ENCODE measurements at regions not wholly inside any gene's neighbourhood (a gene's known extent, or its start where the extent isn't known, plus 50 kb on each side); places are given as distances from the start of the nearest gene placed in this dataset.
"Not testable (repeated sequence)": the region's sequence is repeated elsewhere in the genome, so short reads cannot be mapped to it uniquely, and the experiment has no call there.

DNA sequence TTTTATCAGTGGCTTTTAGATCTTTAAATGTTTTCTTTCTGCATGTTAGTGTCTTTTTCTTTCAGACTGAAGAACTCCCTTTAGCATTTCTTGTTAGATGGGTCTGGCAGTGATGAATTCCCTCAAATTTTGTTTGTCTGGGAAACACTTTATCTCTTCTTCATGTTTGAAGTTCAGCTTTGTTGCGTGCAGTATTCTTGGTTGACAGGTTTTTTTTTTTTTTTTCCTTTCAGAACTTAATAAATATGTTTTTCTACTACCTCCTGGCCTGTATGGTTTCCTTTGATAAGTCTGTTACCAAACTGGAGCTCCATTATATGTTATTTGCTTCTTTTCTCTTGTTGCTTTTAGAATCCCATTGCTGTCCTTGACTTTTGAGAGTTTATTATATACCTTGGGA lies 89.8 kb upstream of the ACKR3 start:
- TF ChIP-seq, protein P1, sequence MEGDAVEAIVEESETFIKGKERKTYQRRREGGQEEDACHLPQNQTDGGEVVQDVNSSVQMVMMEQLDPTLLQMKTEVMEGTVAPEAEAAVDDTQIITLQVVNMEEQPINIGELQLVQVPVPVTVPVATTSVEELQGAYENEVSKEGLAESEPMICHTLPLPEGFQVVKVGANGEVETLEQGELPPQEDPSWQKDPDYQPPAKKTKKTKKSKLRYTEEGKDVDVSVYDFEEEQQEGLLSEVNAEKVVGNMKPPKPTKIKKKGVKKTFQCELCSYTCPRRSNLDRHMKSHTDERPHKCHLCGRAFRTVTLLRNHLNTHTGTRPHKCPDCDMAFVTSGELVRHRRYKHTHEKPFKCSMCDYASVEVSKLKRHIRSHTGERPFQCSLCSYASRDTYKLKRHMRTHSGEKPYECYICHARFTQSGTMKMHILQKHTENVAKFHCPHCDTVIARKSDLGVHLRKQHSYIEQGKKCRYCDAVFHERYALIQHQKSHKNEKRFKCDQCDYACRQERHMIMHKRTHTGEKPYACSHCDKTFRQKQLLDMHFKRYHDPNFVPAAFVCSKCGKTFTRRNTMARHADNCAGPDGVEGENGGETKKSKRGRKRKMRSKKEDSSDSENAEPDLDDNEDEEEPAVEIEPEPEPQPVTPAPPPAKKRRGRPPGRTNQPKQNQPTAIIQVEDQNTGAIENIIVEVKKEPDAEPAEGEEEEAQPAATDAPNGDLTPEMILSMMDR (IDR thresholded peaks at IDR 0.05), result no peak
- H3K4me3 Mint-ChIP-seq, result no peak overlapping the region
- Histone ChIP-seq H3K4me1 (ENCODE audit: control insufficient read depth, insufficient read depth, low read length) (no peaks in the 10 kb centered on the region), H3K9me3 (ENCODE audit: control insufficient read depth, insufficient read depth, low read length) (peaks cover 11% of the 10 kb centered on the region), H3K36me3 (ENCODE audit: control insufficient read depth, insufficient read depth, low read length) (no peaks in the 10 kb centered on the region), H3K4me3 (ENCODE audit: low read length) (no peak overlapping the region), H3K27me3 (ENCODE audit: control insufficient read depth, insufficient read depth, low read length) (peaks cover 8% of the 10 kb centered on the region), H3K27ac (ENCODE audit: low read length) (no peak overlapping the region)
- peaks cover 11 to 13% of the 10 kb centered on the region in 2 donors for H3K9me3 Mint-ChIP-seq
- no peaks in the 10 kb centered on the region for H3K4me1 Mint-ChIP-seq
- no CpG with 5 or more reads among the region's 1 CpG for WGBS (ENCODE audit: insufficient coverage)
- no peak overlapping the region for H3K27ac Mint-ChIP-seq
- H3K27me3 Mint-ChIP-seq (ENCODE audit: low read depth in 2 of 2), result peaks cover 11 to 73% of the 10 kb centered on the region in 2 donors
- DNase-seq (no peak), ATAC-seq (no peak)
- intact Hi-C loops (cut with micrococcal nuclease), result no loop called here
- H3K36me3 Mint-ChIP-seq, result peaks cover 24% of the 10 kb centered on the region

DNA sequence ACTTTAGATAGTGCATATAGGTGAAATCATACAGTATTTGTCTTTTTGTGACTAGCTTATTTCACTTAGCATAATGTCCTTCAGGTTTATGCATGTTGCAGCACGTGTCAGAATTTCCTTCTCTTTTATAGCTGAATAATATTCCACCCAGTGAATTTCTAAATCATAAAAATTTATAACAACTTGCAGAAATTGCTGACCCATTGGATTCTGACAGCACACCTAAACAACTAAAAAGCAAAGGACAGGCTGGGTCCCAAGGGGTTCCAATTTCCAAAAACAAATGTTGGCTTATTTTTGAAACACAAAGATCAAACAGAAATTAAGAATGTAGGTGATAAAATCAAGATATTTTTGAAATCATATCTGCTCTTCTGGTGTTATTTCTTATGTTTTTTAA lies 86.5 kb upstream of the ACKR3 start:
- ATAC-seq (no peak), DNase-seq (no peak)
- H3K27me3 ChIP-seq (ENCODE audit: control insufficient read depth, insufficient read depth, low read length), result peaks cover 4% of the 10 kb centered on the region
- no peaks in the 10 kb centered on the region for H3K36me3 ChIP-seq (ENCODE audit: control insufficient read depth, insufficient read depth, low read length)
- Mint-ChIP-seq H3K27me3 (ENCODE audit: low read depth in 2 of 2) (peaks cover 6 to 67% of the 10 kb centered on the region in 2 donors), H3K4me3 (no peak overlapping the region), H3K27ac (no peak overlapping the region), H3K9me3 (peaks cover 11 to 13% of the 10 kb centered on the region in 2 donors), H3K36me3 (peaks cover 24% of the 10 kb centered on the region), H3K4me1 (no peaks in the 10 kb centered on the region)
- H3K27ac ChIP-seq (ENCODE audit: low read length), result no peak overlapping the region
- WGBS (ENCODE audit: insufficient coverage), result 91% methylated on average over 1 of the region's 1 CpG
- H3K4me1 ChIP-seq (ENCODE audit: control insufficient read depth, insufficient read depth, low read length), result no peaks in the 10 kb centered on the region
- peaks cover 11% of the 10 kb centered on the region for H3K9me3 ChIP-seq (ENCODE audit: control insufficient read depth, insufficient read depth, low read length)
- intact Hi-C loops (cut with micrococcal nuclease), result no loop called here
- H3K4me3 ChIP-seq (ENCODE audit: low read length), result no peak overlapping the region
- TF ChIP-seq, protein P1 (IDR thresholded peaks at IDR 0.05), result no peak

- no peak for DNase-seq
- H3K4me3 Mint-ChIP-seq, result no peak overlapping the region
- H3K27ac ChIP-seq (ENCODE audit: low read length), result no peak overlapping the region
- no peak for ATAC-seq
- intact Hi-C loops (cut with micrococcal nuclease), result no loop called here
- H3K4me3 ChIP-seq (ENCODE audit: low read length), result no peak overlapping the region
- peaks cover 4% of the 10 kb centered on the region for H3K27me3 ChIP-seq (ENCODE audit: control insufficient read depth, insufficient read depth, low read length)
- peaks cover 6 to 52% of the 10 kb centered on the region in 2 donors for H3K27me3 Mint-ChIP-seq (ENCODE audit: low read depth in 2 of 2)
- no peaks in the 10 kb centered on the region for H3K4me1 Mint-ChIP-seq
- WGBS (ENCODE audit: insufficient coverage), result 76% methylated on average over 2 of the region's 2 CpGs
- no peaks in the 10 kb centered on the region for H3K36me3 ChIP-seq (ENCODE audit: control insufficient read depth, insufficient read depth, low read length)
- TF ChIP-seq, protein P1 (IDR thresholded peaks at IDR 0.05), result no peak
- H3K4me1 ChIP-seq (ENCODE audit: control insufficient read depth, insufficient read depth, low read length), result no peaks in the 10 kb centered on the region
- no peak overlapping the region for H3K27ac Mint-ChIP-seq
- H3K9me3 Mint-ChIP-seq, result peaks cover 3% of the 10 kb centered on the region in 2 donors
- H3K36me3 Mint-ChIP-seq, result peaks cover 8% of the 10 kb centered on the region
- H3K9me3 ChIP-seq (ENCODE audit: control insufficient read depth, insufficient read depth, low read length), result peaks cover 8% of the 10 kb centered on the region
Measured at GRCh38 chr2:236485519-236485918, 84.1 kb upstream of the ACKR3 start.

- H3K9me3 ChIP-seq (ENCODE audit: control insufficient read depth, insufficient read depth, low read length); H3K9me3 Mint-ChIP-seq; ATAC-seq; H3K36me3 ChIP-seq (ENCODE audit: control insufficient read depth, insufficient read depth, low read length); H3K4me3 ChIP-seq (ENCODE audit: low read length); H3K4me1 ChIP-seq (ENCODE audit: control insufficient read depth, insufficient read depth, low read length); intact Hi-C loops (cut with micrococcal nuclease); H3K36me3 Mint-ChIP-seq; H3K4me1 Mint-ChIP-seq; H3K27me3 ChIP-seq (ENCODE audit: control insufficient read depth, insufficient read depth, low read length); H3K27ac ChIP-seq (ENCODE audit: low read length); H3K27ac Mint-ChIP-seq; H3K4me3 Mint-ChIP-seq; DNase-seq: not testable (repeated sequence)
- peaks cover 3 to 29% of the 10 kb centered on the region in 2 donors for H3K27me3 Mint-ChIP-seq (ENCODE audit: low read depth in 2 of 2)
- WGBS (ENCODE audit: insufficient coverage), result 90% methylated on average over 5 of the region's 5 CpGs
Measured at GRCh38 chr2:236489083-236489482, 80.5 kb upstream of the ACKR3 start.
